ENCODE measurements at regions not wholly inside any gene's neighbourhood (a gene's known extent, or its start where the extent isn't known, plus 50 kb on each side); places are given as distances from the start of the nearest gene placed in this dataset.

DNA sequence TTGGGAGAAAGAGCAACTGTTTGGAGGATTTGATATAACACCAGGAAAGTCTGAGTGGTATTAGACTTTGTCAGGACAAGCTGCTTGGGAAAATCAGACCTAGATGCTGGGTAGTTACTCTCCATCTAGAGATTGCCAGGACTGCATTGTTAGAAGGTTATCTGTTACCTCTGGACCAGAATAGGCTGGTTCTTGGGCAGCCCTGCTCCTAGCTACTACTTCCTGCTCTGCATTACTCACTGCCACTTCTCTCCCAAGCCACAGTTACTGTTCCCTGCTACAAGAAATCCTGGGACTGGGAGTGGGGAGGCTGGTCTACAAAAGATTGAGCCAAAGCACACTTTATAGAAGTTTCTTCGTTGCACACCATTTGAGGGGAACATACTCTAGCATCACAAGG, 95.5 kb upstream of the KCNN2 start:
- TF ChIP-seq, protein P1, sequence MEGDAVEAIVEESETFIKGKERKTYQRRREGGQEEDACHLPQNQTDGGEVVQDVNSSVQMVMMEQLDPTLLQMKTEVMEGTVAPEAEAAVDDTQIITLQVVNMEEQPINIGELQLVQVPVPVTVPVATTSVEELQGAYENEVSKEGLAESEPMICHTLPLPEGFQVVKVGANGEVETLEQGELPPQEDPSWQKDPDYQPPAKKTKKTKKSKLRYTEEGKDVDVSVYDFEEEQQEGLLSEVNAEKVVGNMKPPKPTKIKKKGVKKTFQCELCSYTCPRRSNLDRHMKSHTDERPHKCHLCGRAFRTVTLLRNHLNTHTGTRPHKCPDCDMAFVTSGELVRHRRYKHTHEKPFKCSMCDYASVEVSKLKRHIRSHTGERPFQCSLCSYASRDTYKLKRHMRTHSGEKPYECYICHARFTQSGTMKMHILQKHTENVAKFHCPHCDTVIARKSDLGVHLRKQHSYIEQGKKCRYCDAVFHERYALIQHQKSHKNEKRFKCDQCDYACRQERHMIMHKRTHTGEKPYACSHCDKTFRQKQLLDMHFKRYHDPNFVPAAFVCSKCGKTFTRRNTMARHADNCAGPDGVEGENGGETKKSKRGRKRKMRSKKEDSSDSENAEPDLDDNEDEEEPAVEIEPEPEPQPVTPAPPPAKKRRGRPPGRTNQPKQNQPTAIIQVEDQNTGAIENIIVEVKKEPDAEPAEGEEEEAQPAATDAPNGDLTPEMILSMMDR (IDR thresholded peaks at IDR 0.05) = no peak
- TF ChIP-seq POLR2A (IDR thresholded peaks at IDR 0.05) = no peak
- 92 to 100% methylated on average over 1 of the region's 1 CpG for WGBS, 2 donors
- no peak for DNase-seq (ENCODE audit: low spot score in 2 of 2)
- H3K4me3 ChIP-seq (ENCODE audit: low read depth, poor library complexity, severe bottlenecking) = no peak overlapping the region
- intact Hi-C loops (cut with DNase I; ENCODE audit: low total_unique reads) = no loop called here

DNA sequence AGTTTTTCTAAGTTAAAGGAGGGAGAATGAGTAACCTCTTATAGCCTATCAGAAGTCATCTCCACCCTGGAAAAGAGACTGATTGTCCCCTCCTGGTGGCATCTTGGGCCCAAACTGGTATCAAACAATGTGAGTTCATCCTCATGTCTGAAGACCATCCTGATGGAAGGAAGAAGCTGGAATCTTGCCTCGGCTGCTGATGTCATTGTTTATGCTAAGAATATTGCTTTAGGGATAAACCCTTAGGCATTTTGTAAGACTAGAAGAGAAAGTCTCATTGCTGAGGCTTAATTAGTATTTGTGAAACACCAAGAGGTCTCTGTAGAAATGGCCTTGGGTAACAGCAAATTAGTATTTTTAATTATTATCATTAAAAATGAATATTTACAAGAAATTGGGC, 65.7 kb upstream of the KCNN2 start:
- TF ChIP-seq, protein P1 (IDR thresholded peaks at IDR 0.05) = no peak
- no peak for TF ChIP-seq POLR2A (IDR thresholded peaks at IDR 0.05)
- 48 to 72% methylated on average over 1 of the region's 1 CpG for WGBS, 2 donors
- no peak for DNase-seq (ENCODE audit: low spot score in 2 of 2)
- H3K4me3 ChIP-seq (ENCODE audit: low read depth, poor library complexity, severe bottlenecking) = no peak overlapping the region
- intact Hi-C loops (cut with DNase I; ENCODE audit: low total_unique reads) = no loop called here

DNA sequence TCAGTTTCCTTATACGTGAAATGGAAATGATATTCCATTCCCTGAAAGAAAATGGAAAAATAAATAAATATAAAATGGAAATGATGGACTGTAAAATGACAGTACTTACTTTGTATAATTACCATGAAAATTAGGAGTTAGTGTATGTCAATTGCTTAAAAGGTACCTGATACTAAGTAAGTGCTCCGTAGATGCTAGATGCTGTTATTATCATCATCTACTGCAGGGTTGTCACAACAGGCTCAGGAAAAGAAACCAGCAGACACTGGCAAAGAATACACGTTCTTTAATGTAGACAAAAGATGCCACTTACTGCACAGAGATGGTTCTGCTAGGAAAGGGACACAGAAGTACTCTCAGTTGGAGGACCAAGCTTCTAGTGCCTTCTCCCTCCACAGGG, 64.0 kb upstream of the KCNN2 start:
- H3K4me3 ChIP-seq (ENCODE audit: low read depth, poor library complexity, severe bottlenecking) = no peak overlapping the region
- WGBS, 2 donors = 65 to 85% methylated on average over 3 of the region's 3 CpGs
- TF ChIP-seq, protein P1 (IDR thresholded peaks at IDR 0.05) = no peak
- TF ChIP-seq POLR2A (IDR thresholded peaks at IDR 0.05) = no peak
- no peak for DNase-seq (ENCODE audit: low spot score in 2 of 2)
- intact Hi-C loops (cut with DNase I; ENCODE audit: low total_unique reads) = no loop called here

DNA sequence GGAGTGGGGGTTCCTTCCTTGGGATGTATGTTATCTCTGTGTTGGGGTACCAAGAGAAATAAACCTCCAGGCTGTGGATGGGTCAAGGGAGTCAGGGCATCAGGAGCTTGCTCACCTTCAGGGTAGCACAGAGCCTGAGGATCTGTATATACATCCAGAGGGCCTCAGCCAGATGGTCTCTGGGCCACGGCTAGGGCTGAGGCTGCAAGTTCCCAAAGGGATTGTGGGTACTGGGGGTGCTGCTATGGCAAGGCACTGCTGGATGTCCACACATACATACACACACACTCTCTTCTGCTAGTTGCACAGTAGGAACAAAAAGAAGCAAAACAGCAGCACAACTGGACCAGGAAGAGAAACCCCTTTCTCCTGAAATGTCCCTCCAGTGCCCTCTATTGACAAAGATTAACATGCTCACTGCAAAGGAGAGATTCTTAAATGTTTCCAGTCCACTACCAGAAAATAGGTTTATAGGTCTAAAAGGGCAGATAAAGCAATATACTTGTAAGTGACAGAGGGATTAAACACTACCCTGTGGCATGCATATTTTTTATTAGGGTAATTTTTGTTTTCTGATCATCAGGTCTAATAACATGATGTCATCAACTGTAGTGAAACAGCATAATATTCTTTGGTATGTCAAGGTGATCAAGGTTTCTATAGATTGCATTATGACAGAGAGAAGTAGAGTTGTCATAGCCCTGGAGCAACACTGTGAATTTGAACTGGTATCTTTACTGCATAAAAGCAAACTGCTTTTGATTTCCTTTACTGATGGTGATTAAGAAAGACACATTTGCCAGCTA, 56.3 kb upstream of the KCNN2 start:
- intact Hi-C loops (cut with DNase I; ENCODE audit: low total_unique reads) = no loop called here
- TF ChIP-seq, protein P1 (IDR thresholded peaks at IDR 0.05) = no peak
- no peak for TF ChIP-seq POLR2A (IDR thresholded peaks at IDR 0.05)
- DNase-seq (ENCODE audit: low spot score in 2 of 2) = no peak
- WGBS, 2 donors = 65 to 90% methylated on average over 1 of the region's 1 CpG
- H3K4me3 ChIP-seq (ENCODE audit: low read depth, poor library complexity, severe bottlenecking) = no peak overlapping the region

GRCh38 chr5:114308017-114308416, 53.9 kb upstream of the KCNN2 start:
- 57 to 79% methylated on average over 1 of the region's 1 CpG for WGBS, 2 donors
- no peak overlapping the region for H3K4me3 ChIP-seq (ENCODE audit: low read depth, poor library complexity, severe bottlenecking)
- DNase-seq (ENCODE audit: low spot score in 2 of 2) = no peak
- intact Hi-C loops (cut with DNase I; ENCODE audit: low total_unique reads) = no loop called here
- TF ChIP-seq, protein P1 (IDR thresholded peaks at IDR 0.05) = no peak
- no peak for TF ChIP-seq POLR2A (IDR thresholded peaks at IDR 0.05)

DNA sequence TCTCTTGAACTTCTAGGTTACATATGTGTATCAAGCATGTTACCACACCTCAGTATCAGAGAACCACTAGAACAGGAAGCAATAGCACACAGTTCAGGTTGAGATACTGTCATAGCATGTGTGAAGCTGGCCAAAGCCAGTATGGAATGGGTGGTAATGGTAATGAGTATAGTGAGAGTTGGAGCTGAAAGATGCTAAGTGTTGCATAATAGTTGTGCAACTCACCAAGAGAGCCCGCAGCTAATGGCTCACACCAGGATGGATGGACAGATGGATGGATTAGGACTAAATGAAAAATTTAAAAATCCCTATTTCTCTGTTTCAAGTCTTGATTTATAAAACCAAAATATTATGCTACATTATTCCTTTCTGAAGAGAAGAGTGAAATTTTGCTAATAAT, 53.4 kb upstream of the KCNN2 start:
- no peak overlapping the region for H3K4me3 ChIP-seq (ENCODE audit: low read depth, poor library complexity, severe bottlenecking)
- intact Hi-C loops (cut with DNase I; ENCODE audit: low total_unique reads) = no loop called here
- DNase-seq (ENCODE audit: low spot score in 2 of 2) = no peak
- TF ChIP-seq, protein P1 (IDR thresholded peaks at IDR 0.05) = no peak
- TF ChIP-seq POLR2A (IDR thresholded peaks at IDR 0.05) = no peak
- 90 to 95% methylated on average over 1 of the region's 1 CpG for WGBS, 2 donors
